ENCODE measurements at regions not wholly inside any gene's neighbourhood (a gene's known extent, or its start where the extent isn't known, plus 50 kb on each side); places are given as distances from the start of the nearest gene placed in this dataset.

GRCh38 chr7:10799475-10799874, 174.2 kb upstream of the PHF14 start:
- RAD21 ChIA-PET (ENCODE audit: low non-redundant PET in 1 of 2, low total read pairs in 2 of 2, uncharacterized antibody in 2 of 2, unreplicated experiment in 2 of 2) = no interaction called here
- Histone ChIP-seq H3K79me2 (ENCODE audit: insufficient read depth, low read length) (no peaks in the 10 kb centered on the region), H3K27me3 (ENCODE audit: insufficient read depth, low read length) (no peaks in the 10 kb centered on the region), H4K20me1 (ENCODE audit: insufficient read depth) (no peaks in the 10 kb centered on the region), H3K4me1 (ENCODE audit: control insufficient read depth in 1 of 2, insufficient read depth in 2 of 2, low read length in 2 of 2) (peaks cover 0 to 5% of the 10 kb centered on the region in 2 experiments; a peak in 1 of 4 replicates), H3K4me2 (ENCODE audit: low read length) (no peak overlapping the region), H3K9me2 (ENCODE audit: insufficient read depth) (no peaks in the 10 kb centered on the region), H3K36me3 (ENCODE audit: control insufficient read depth in 1 of 2, insufficient read depth in 2 of 2, low read length in 2 of 2) (no peaks in the 10 kb centered on the region), H3K9me3 (ENCODE audit: control insufficient read depth in 1 of 2, insufficient read depth in 1 of 2, low read depth in 1 of 2, low read length in 2 of 2) (no peaks in the 10 kb centered on the region), H2AFZ (ENCODE audit: low read depth, low read length, poor library complexity, severe bottlenecking) (no peak overlapping the region), H3K9ac (ENCODE audit: low read length) (no peak overlapping the region), H3K27ac (ENCODE audit: low read depth, low read length) (no peak overlapping the region), H3K4me3 (replicated peaks in 1 of 2; ENCODE audit: low read depth in 1 of 2, low read length in 2 of 2) (no peak overlapping the region)
- POLR2A ChIA-PET = no interaction called here
- no peak for TF ChIP-seq EZH2 (IDR thresholded peaks at IDR 0.05)
- ATAC-seq (no peak), DNase-seq (ENCODE audit: low read depth, low spot score) (no peak)
- intact Hi-C loops (cut with micrococcal nuclease) = no loop called here
- CTCF ChIA-PET = no interaction called here
- BruUV-seq (replicated peaks) = no TSS peak

GRCh38 chr7:10802011-10802410, 171.7 kb upstream of the PHF14 start:
- Histone ChIP-seq H4K20me1 (ENCODE audit: insufficient read depth) (no peaks in the 10 kb centered on the region), H3K36me3 (ENCODE audit: control insufficient read depth in 1 of 2, insufficient read depth in 2 of 2, low read length in 2 of 2) (no peaks in the 10 kb centered on the region), H3K9me2 (ENCODE audit: insufficient read depth) (no peaks in the 10 kb centered on the region), H3K4me2 (ENCODE audit: low read length) (no peak overlapping the region), H3K4me3 (replicated peaks in 1 of 2; ENCODE audit: low read depth in 1 of 2, low read length in 2 of 2) (no peak overlapping the region), H3K79me2 (ENCODE audit: insufficient read depth, low read length) (no peaks in the 10 kb centered on the region), H3K27ac (ENCODE audit: low read depth, low read length) (no peak overlapping the region), H3K27me3 (ENCODE audit: insufficient read depth, low read length) (no peaks in the 10 kb centered on the region), H2AFZ (ENCODE audit: low read depth, low read length, poor library complexity, severe bottlenecking) (no peak overlapping the region), H3K9me3 (ENCODE audit: control insufficient read depth in 1 of 2, insufficient read depth in 1 of 2, low read depth in 1 of 2, low read length in 2 of 2) (no peaks in the 10 kb centered on the region), H3K9ac (ENCODE audit: low read length) (no peak overlapping the region), H3K4me1 (ENCODE audit: control insufficient read depth in 1 of 2, insufficient read depth in 2 of 2, low read length in 2 of 2) (peaks cover 0 to 5% of the 10 kb centered on the region in 2 experiments; a peak in 1 of 4 replicates)
- TF ChIP-seq SP1 (IDR thresholded peaks at IDR 0.05; ENCODE audit: low read depth) (no peak), ELF1 (IDR thresholded peaks at IDR 0.05; ENCODE audit: borderline replicate concordance, low read depth) (no peak), CBX3 (IDR thresholded peaks at IDR 0.05; ENCODE audit: low read depth) (no peak), TCF7L2 (IDR thresholded peaks at IDR 0.05; ENCODE audit: borderline replicate concordance, extremely low read depth, insufficient read depth, insufficient read length) (no peak), SIN3A (IDR thresholded peaks at IDR 0.05; ENCODE audit: low read depth) (no peak), EZH2 (IDR thresholded peaks at IDR 0.05) (no peak), ZFX (IDR thresholded peaks at IDR 0.05) (no peak), CEBPB (IDR thresholded peaks at IDR 0.05; ENCODE audit: low read depth) (no peak), POLR2AphosphoS5 (IDR thresholded peaks at IDR 0.05; ENCODE audit: low read depth, low read length) (no peak), CTCF (IDR thresholded peaks at IDR 0.05 in 2 of 3, conservative IDR thresholded peaks at IDR 0.05 in 1 of 3; ENCODE audit: borderline replicate concordance in 1 of 3, insufficient read depth in 1 of 3, low read depth in 2 of 3, low read length in 2 of 3) (no peak), POLR2A (IDR thresholded peaks at IDR 0.05; ENCODE audit: borderline replicate concordance, extremely low read depth, insufficient read depth, insufficient read length) (no peak), JUND (IDR thresholded peaks at IDR 0.05) (no peak), RAD21 (IDR thresholded peaks at IDR 0.05; ENCODE audit: low read depth) (no peak), SRF (IDR thresholded peaks at IDR 0.05; ENCODE audit: low read depth) (no peak), FOSL1 (IDR thresholded peaks at IDR 0.05; ENCODE audit: low read depth) (no peak), ZNF274 (IDR thresholded peaks at IDR 0.05; ENCODE audit: low read depth, low read length) (no peak)
- TF ChIP-seq, protein P1, sequence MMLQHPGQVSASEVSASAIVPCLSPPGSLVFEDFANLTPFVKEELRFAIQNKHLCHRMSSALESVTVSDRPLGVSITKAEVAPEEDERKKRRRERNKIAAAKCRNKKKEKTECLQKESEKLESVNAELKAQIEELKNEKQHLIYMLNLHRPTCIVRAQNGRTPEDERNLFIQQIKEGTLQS (IDR thresholded peaks at IDR 0.05) = no peak
- BruUV-seq (replicated peaks) = no TSS peak
- POLR2A ChIA-PET = no interaction called here
- DNase-seq (ENCODE audit: low read depth, low spot score) = no peak
- intact Hi-C loops (cut with micrococcal nuclease) = no loop called here
- CTCF ChIA-PET = no interaction called here
- ATAC-seq = no peak
- RAD21 ChIA-PET (ENCODE audit: low non-redundant PET in 1 of 2, low total read pairs in 2 of 2, uncharacterized antibody in 2 of 2, unreplicated experiment in 2 of 2) = no interaction called here
